HCT116 (cell line): ENCODE measurements at regions not wholly inside any gene's neighbourhood (a gene's known extent, or its start where the extent isn't known, plus 50 kb on each side); places are given as distances from the start of the nearest gene placed in this dataset.

Experiments used
- ATAC-seq: fragments of 200-7000 bp; cut with Tn5 transposase; 2 replicates; pipeline ENCODE4 v1.9.1; 2020; ENCODE audit warnings: mild to moderate bottlenecking, moderate library complexity
- BruUV-seq: library from RNA; stranded (reverse); fragments of 400-500 nt; replicated peaks from 2 replicates; lab custom pipeline; 2021; lab: Mats Ljungman, UMichigan
- CTCF ChIA-PET: fragments of 300-600 bp; sonication (Branson Sonifier 250); formaldehyde crosslinking; loops from one replicate; lab custom pipeline; 2021; ENCODE audit warnings: antibody characterized with exemption; lab: Charles Lee
- POLR2A ChIA-PET: fragments of 300-600, 350-600 bp; sonication (Branson Sonifier 250); formaldehyde crosslinking; loops from one replicate; lab custom pipeline; 2021; ENCODE audit warnings: antibody characterized with exemption; lab: Charles Lee
- RAD21 ChIA-PET, 2 experiments: fragments of 300-600 bp; sonication (Branson Sonifier 250); formaldehyde crosslinking; loops; one replicate each; lab custom pipeline; 2023; ENCODE audit warnings: low total read pairs in 2 of 2; ENCODE audit not compliant: uncharacterized antibody in 2 of 2, unreplicated experiment in 2 of 2, low non-redundant PET in 1 of 2; lab: Charles Lee
- DNase-seq: peaks from one replicate; pipeline ENCODE4 v3.0.0-alpha.2; 2010; ENCODE audit warnings: low read depth, low spot score
- H2AFZ ChIP-seq: fragments of 200-600 bp; shearing (Covaris generic), sonication (generic); 2 replicates; pipeline ENCODE4 v1.6.1; 2017; ENCODE audit warnings: low read depth, mixed run types, mixed read lengths, antibody characterized with exemption, low read length; ENCODE audit not compliant: poor library complexity, severe bottlenecking
- H3K27ac ChIP-seq: 2 replicates; pipeline ENCODE4 v1.5.1; 2012; ENCODE audit warnings: low read depth, low read length
- H3K27me3 ChIP-seq: fragments of 200-600 bp; sonication (generic); 2 replicates; pipeline ENCODE4 v1.6.1; 2016; ENCODE audit warnings: mixed run types, low read length, mixed read lengths; ENCODE audit not compliant: insufficient read depth
- H3K36me3 ChIP-seq, 2 experiments: fragments of 200-500 bp in 1 of 2; fragments of 200-600 bp in 1 of 2; sonication (Bioruptor generic) in 1 of 2; sonication (generic) in 1 of 2; 2 replicates each; pipeline versions ENCODE4 v1.5.1 to v1.6.1; 2014 to 2016; ENCODE audit warnings: low read length in 2 of 2, inconsistent platforms in 1 of 2, mixed read lengths in 1 of 2, mixed run types in 1 of 2; ENCODE audit not compliant: insufficient read depth in 2 of 2, control insufficient read depth in 1 of 2
- H3K4me1 ChIP-seq, 2 experiments: fragments of 200-600 bp in 1 of 2; sonication (generic) in 1 of 2; 2 replicates each; pipeline versions ENCODE4 v1.5.1 to v1.6.1; 2012 to 2017; ENCODE audit warnings: low read length in 2 of 2, inconsistent platforms in 1 of 2, mild to moderate bottlenecking in 1 of 2, mixed read lengths in 1 of 2, mixed run types in 1 of 2, moderate library complexity in 1 of 2; ENCODE audit not compliant: insufficient read depth in 2 of 2, control insufficient read depth in 1 of 2
- H3K4me2 ChIP-seq: fragments of 200-600 bp; sonication (generic); 2 replicates; pipeline ENCODE4 v1.6.1; 2017; ENCODE audit warnings: mixed run types, low read length, mixed read lengths
- H3K4me3 ChIP-seq, 2 experiments: fragments of 200-600 bp in 1 of 2; sonication (generic) in 1 of 2; replicated peaks in 1 of 2; 2 replicates each; pipeline ENCODE4 v1.5.1; 2011 to 2016; ENCODE audit warnings: low read length in 2 of 2, control low read depth in 1 of 2, low read depth in 1 of 2, mild to moderate bottlenecking in 1 of 2, mixed read lengths in 1 of 2, mixed run types in 1 of 2
- H3K79me2 ChIP-seq: fragments of 200-600 bp; sonication (generic); 2 replicates; pipeline ENCODE4 v1.6.1; 2017; ENCODE audit warnings: mild to moderate bottlenecking, mixed run types, low read length, moderate library complexity, mixed read lengths; ENCODE audit not compliant: insufficient read depth
- H3K9ac ChIP-seq: fragments of 200-600 bp; sonication (generic); 2 replicates; pipeline ENCODE4 v1.6.1; 2016; ENCODE audit warnings: low read length, mixed read lengths
- H3K9me2 ChIP-seq: fragments of 200-600 bp; sonication (generic), shearing (Covaris generic); 2 replicates; pipeline ENCODE4 v1.6.1; 2017; ENCODE audit warnings: mixed run types, mild to moderate bottlenecking, moderate library complexity; ENCODE audit not compliant: insufficient read depth
- H3K9me3 ChIP-seq, 2 experiments: fragments of 200-500 bp in 1 of 2; fragments of 200-600 bp in 1 of 2; sonication (Bioruptor generic) in 1 of 2; sonication (generic) in 1 of 2; 2 replicates each; pipeline ENCODE4 v1.6.1; 2014 to 2017; ENCODE audit warnings: low read length in 2 of 2, mixed read lengths in 2 of 2, inconsistent platforms in 1 of 2, low read depth in 1 of 2, mild to moderate bottlenecking in 1 of 2, mixed run types in 1 of 2, moderate library complexity in 1 of 2; ENCODE audit not compliant: control insufficient read depth in 1 of 2, insufficient read depth in 1 of 2
- H4K20me1 ChIP-seq: fragments of 200-600 bp; sonication (generic), shearing (Covaris generic); 2 replicates; pipeline ENCODE4 v1.6.1; 2017; ENCODE audit warnings: mixed run types, mild to moderate bottlenecking, moderate library complexity; ENCODE audit not compliant: insufficient read depth
- CTCF ChIP-seq, 3 experiments: fragments of 200-600 bp in 1 of 3; sonication (generic) in 1 of 3; IDR thresholded peaks in 2 of 3; conservative IDR thresholded peaks in 1 of 3; 2 replicates each; pipeline ENCODE4 v1.5.1; 2012 to 2017; ENCODE audit warnings: low read depth in 2 of 3, low read length in 2 of 3, antibody characterized with exemption in 1 of 3, borderline replicate concordance in 1 of 3, control low read depth in 1 of 3, mild to moderate bottlenecking in 1 of 3, mixed read lengths in 1 of 3, mixed run types in 1 of 3, moderate library complexity in 1 of 3; ENCODE audit not compliant: insufficient read depth in 1 of 3
- ELF1 ChIP-seq: IDR thresholded peaks from 2 replicates; pipeline ENCODE4 v1.6.1; 2012; ENCODE audit warnings: low read depth, borderline replicate concordance
- FOSL1 ChIP-seq: IDR thresholded peaks from 2 replicates; pipeline ENCODE4 v1.6.1; 2012; ENCODE audit warnings: low read depth
- JUND ChIP-seq: IDR thresholded peaks from 2 replicates; pipeline ENCODE4 v1.6.1; 2012
- MAX ChIP-seq: IDR thresholded peaks from 2 replicates; pipeline ENCODE4 v1.6.1; 2012
- ZBTB33 ChIP-seq: IDR thresholded peaks from 2 replicates; pipeline ENCODE4 v1.6.1; 2011; ENCODE audit warnings: mild to moderate bottlenecking, low read length, moderate library complexity; ENCODE audit not compliant: insufficient replicate concordance; ENCODE audit errors: extremely low read depth
- intact Hi-C: fragments of 100-400 bp; cut with micrococcal nuclease; formaldehyde crosslinking; loops from 2 replicates; pipeline ENCODE4 v1.10.0; 2022

- no peak overlapping the region for H3K9ac ChIP-seq
- intact Hi-C loops = no loop called here
- DNase-seq (no peak), ATAC-seq (no peak)
- no peak overlapping the region for H3K4me2 ChIP-seq
- no peaks in the 10 kb centered on the region for H3K79me2 ChIP-seq
- no peaks in the 10 kb centered on the region for H3K36me3 ChIP-seq
- H4K20me1 ChIP-seq = no peaks in the 10 kb centered on the region
- no peak overlapping the region for H3K4me3 ChIP-seq
- no peak overlapping the region for H2AFZ ChIP-seq
- TF ChIP-seq CTCF (IDR thresholded peaks at IDR 0.05 in 2 of 3, conservative IDR thresholded peaks at IDR 0.05 in 1 of 3; ENCODE audit: borderline replicate concordance in 1 of 3, insufficient read depth in 1 of 3, low read depth in 2 of 3, low read length in 2 of 3) (no peak), ZBTB33 (no peak), MAX (no peak), FOSL1 (no peak), ELF1 (no peak), JUND (no peak)
- ChIA-PET CTCF (no interaction called here), POLR2A (no interaction called here), RAD21 (no interaction called here)
- H3K4me1 ChIP-seq = no peaks in the 10 kb centered on the region
- no TSS peak for BruUV-seq
- no peak overlapping the region for H3K27ac ChIP-seq
- no peaks in the 10 kb centered on the region for H3K9me2 ChIP-seq
- H3K9me3 ChIP-seq = no peaks in the 10 kb centered on the region
- H3K27me3 ChIP-seq = no peaks in the 10 kb centered on the region
Measured at GRCh38 chr18:22307528-22307927, 110.2 kb downstream of the CTAGE1 start.
